ENCODE measurements at regions not wholly inside any gene's neighbourhood (a gene's known extent, or its start where the extent isn't known, plus 50 kb on each side); places are given as distances from the start of the nearest gene placed in this dataset.

DNA sequence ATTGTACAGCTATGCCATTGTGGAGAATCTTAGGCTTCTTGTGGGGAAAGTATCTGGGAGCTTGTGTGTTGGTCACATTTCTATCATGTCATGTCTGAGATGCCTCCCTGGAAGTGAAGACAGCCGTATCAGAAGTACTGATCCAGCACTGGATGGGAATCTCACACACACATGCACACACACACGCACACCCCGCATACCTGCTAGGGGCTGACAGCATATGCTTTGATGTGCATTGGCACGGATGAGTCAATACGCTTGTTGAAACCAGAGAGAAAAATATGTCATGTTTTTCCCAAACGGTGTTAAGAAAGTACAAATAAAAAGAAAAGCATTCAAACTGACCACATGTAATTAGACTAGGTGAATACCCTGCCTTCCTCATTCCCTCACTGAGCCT is 260.8 kb downstream of the KTN1 start:
- Mint-ChIP-seq H3K4me1 (ENCODE audit: low read depth, unreplicated experiment) (peaks cover 12% of the 10 kb centered on the region), H3K27me3 (ENCODE audit: insufficient read depth, unreplicated experiment) (no peaks in the 10 kb centered on the region), H3K27ac (ENCODE audit: unreplicated experiment) (no peak overlapping the region), H3K4me3 (ENCODE audit: unreplicated experiment) (no peak overlapping the region), H3K9me3 (ENCODE audit: unreplicated experiment) (no peaks in the 10 kb centered on the region), H3K36me3 (ENCODE audit: insufficient read depth, unreplicated experiment) (no peaks in the 10 kb centered on the region)
- TF ChIP-seq, protein P1, sequence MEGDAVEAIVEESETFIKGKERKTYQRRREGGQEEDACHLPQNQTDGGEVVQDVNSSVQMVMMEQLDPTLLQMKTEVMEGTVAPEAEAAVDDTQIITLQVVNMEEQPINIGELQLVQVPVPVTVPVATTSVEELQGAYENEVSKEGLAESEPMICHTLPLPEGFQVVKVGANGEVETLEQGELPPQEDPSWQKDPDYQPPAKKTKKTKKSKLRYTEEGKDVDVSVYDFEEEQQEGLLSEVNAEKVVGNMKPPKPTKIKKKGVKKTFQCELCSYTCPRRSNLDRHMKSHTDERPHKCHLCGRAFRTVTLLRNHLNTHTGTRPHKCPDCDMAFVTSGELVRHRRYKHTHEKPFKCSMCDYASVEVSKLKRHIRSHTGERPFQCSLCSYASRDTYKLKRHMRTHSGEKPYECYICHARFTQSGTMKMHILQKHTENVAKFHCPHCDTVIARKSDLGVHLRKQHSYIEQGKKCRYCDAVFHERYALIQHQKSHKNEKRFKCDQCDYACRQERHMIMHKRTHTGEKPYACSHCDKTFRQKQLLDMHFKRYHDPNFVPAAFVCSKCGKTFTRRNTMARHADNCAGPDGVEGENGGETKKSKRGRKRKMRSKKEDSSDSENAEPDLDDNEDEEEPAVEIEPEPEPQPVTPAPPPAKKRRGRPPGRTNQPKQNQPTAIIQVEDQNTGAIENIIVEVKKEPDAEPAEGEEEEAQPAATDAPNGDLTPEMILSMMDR (IDR thresholded peaks at IDR 0.05; ENCODE audit: insufficient read depth in 1 of 2, low read depth in 1 of 2, low read length in 1 of 2, severe bottlenecking in 1 of 2, unreplicated experiment in 1 of 2) = no peak
- no peak for DNase-seq
- Histone ChIP-seq H3K27me3 (replicated peaks; ENCODE audit: control insufficient read depth, insufficient read depth, low read length) (no peaks in the 10 kb centered on the region), H3K4me3 (ENCODE audit: low read depth, low read length) (no peak overlapping the region), H3K36me3 (ENCODE audit: control insufficient read depth, insufficient read depth, low read length) (no peaks in the 10 kb centered on the region), H3K9me3 (no peaks in the 10 kb centered on the region), H3K4me1 (no peaks in the 10 kb centered on the region)
- BruUV-seq (replicated peaks) = no TSS peak
- intact Hi-C loops (cut with micrococcal nuclease; ENCODE audit: unreplicated experiment) = no loop called here
- POLR2A ChIA-PET = no interaction called here
- CTCF ChIA-PET = no interaction called here

DNA sequence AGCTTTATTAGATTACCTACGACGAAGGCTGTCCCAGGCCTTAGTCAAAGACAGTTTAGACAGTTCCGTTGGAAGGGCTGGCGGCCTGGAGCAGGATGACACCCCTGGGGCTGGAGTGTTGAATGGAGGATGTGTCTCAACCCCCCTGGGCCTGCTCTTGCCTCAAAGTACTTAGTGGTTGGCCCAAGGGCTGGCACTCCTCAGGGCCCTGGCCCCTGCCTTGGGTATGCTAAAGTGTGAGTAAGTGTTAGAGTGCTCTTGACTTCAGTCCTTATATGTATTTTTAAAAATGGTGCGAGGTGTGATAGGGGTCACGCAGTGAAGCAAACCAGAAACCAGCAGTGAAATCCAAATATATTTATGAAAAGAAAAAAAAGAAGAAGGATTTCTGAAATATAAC is 261.6 kb downstream of the KTN1 start:
- intact Hi-C loops (cut with micrococcal nuclease; ENCODE audit: unreplicated experiment) = no loop called here
- Histone ChIP-seq H3K4me1 (no peaks in the 10 kb centered on the region), H3K36me3 (ENCODE audit: control insufficient read depth, insufficient read depth, low read length) (no peaks in the 10 kb centered on the region), H3K27me3 (replicated peaks; ENCODE audit: control insufficient read depth, insufficient read depth, low read length) (no peaks in the 10 kb centered on the region), H3K9me3 (no peaks in the 10 kb centered on the region), H3K4me3 (ENCODE audit: low read depth, low read length) (no peak overlapping the region)
- no peak overlapping the region for H3K27ac Mint-ChIP-seq (ENCODE audit: unreplicated experiment)
- H3K9me3 Mint-ChIP-seq (ENCODE audit: unreplicated experiment) = no peaks in the 10 kb centered on the region
- no peak for DNase-seq
- TF ChIP-seq, protein P1 (IDR thresholded peaks at IDR 0.05; ENCODE audit: insufficient read depth in 1 of 2, low read depth in 1 of 2, low read length in 1 of 2, severe bottlenecking in 1 of 2, unreplicated experiment in 1 of 2) = no peak
- POLR2A ChIA-PET = no interaction called here
- CTCF ChIA-PET = no interaction called here
- no TSS peak for BruUV-seq (replicated peaks)
- no peak overlapping the region for H3K4me3 Mint-ChIP-seq (ENCODE audit: unreplicated experiment)
- no peaks in the 10 kb centered on the region for H3K27me3 Mint-ChIP-seq (ENCODE audit: insufficient read depth, unreplicated experiment)
- H3K4me1 Mint-ChIP-seq (ENCODE audit: low read depth, unreplicated experiment) = peaks cover 9% of the 10 kb centered on the region
- H3K36me3 Mint-ChIP-seq (ENCODE audit: insufficient read depth, unreplicated experiment) = no peaks in the 10 kb centered on the region

GRCh38 chr14:55843718-55844403 is 263.9 kb downstream of the KTN1 start:
- no peaks in the 10 kb centered on the region for H3K27me3 Mint-ChIP-seq (ENCODE audit: insufficient read depth, unreplicated experiment)
- no peaks in the 10 kb centered on the region for H3K9me3 ChIP-seq
- no peaks in the 10 kb centered on the region for H3K9me3 Mint-ChIP-seq (ENCODE audit: unreplicated experiment)
- H3K4me3 ChIP-seq (ENCODE audit: low read depth, low read length) = no peak overlapping the region
- H3K36me3 Mint-ChIP-seq (ENCODE audit: insufficient read depth, unreplicated experiment) = no peaks in the 10 kb centered on the region
- H3K4me3 Mint-ChIP-seq (ENCODE audit: unreplicated experiment) = no peak overlapping the region
- CTCF ChIA-PET = interaction anchor here (0.6 kb wide), 1 partner anchor 412 kb away, joined by 3 read pairs; no protein-coding TSS in a partner anchor
- H3K27ac Mint-ChIP-seq (ENCODE audit: unreplicated experiment) = no peak overlapping the region
- no peaks in the 10 kb centered on the region for H3K4me1 Mint-ChIP-seq (ENCODE audit: low read depth, unreplicated experiment)
- no peak for DNase-seq
- no TSS peak for BruUV-seq (replicated peaks)
- POLR2A ChIA-PET = no interaction called here
- no peaks in the 10 kb centered on the region for H3K27me3 ChIP-seq (replicated peaks; ENCODE audit: control insufficient read depth, insufficient read depth, low read length)
- no peaks in the 10 kb centered on the region for H3K4me1 ChIP-seq
- no peaks in the 10 kb centered on the region for H3K36me3 ChIP-seq (ENCODE audit: control insufficient read depth, insufficient read depth, low read length)
- intact Hi-C loops (cut with micrococcal nuclease; ENCODE audit: unreplicated experiment) = no loop called here
- TF ChIP-seq, protein P1 (IDR thresholded peaks at IDR 0.05; ENCODE audit: insufficient read depth in 1 of 2, low read depth in 1 of 2, low read length in 1 of 2, severe bottlenecking in 1 of 2, unreplicated experiment in 1 of 2) = peak in 1 of 2 experiments; percentile 29
